ENCODE measurements at regions not wholly inside any gene's neighbourhood (a gene's known extent, or its start where the extent isn't known, plus 50 kb on each side); places are given as distances from the start of the nearest gene placed in this dataset.

DNA sequence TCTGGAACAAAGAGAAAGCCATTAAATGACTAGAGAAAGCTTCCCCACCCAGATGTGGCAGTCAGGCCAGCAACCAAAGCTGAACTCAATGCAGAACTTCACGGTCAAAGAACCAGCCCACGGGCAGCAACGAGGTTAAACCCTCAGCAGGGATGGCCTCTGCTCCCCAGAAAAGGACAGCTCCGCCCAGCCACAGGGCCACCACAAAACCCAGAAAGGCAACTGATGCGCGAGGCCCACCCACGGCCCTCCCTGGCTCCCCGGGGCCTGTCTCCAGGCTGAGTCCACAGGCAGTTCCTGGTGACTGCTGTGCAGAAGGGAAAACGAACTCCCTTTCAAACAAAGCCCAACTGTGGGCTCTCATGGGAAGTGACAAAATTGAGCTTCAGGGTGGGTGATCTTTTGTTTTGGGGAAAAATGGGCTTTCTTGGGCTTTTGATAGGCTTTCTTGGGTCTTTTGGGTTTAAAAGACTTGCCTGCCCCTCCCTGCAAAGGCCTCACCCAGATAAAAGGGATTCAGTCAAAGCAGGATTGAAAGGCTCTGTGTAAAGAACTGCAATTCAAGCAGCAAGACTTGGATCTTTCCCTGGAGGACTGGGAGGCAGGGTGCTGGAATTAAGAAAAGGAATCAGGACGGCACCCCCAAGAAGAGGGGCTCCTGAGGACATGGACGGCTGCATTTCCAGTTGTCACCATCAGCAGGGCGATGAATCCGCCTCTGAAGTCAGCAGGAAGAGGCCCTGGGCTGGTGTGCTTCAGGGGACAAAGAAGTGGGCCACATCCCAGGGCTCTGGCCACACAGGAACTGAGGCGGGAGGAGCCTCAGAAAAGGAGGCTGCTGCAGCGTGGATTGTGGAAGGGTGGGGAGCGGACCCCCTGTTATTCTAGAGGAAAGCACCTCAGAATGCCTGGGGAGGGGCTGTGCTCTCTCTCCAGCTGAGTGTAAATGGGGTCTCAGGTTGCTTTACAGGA is 209.9 kb downstream of the USP6NL start:
- TF ChIP-seq, protein P1, sequence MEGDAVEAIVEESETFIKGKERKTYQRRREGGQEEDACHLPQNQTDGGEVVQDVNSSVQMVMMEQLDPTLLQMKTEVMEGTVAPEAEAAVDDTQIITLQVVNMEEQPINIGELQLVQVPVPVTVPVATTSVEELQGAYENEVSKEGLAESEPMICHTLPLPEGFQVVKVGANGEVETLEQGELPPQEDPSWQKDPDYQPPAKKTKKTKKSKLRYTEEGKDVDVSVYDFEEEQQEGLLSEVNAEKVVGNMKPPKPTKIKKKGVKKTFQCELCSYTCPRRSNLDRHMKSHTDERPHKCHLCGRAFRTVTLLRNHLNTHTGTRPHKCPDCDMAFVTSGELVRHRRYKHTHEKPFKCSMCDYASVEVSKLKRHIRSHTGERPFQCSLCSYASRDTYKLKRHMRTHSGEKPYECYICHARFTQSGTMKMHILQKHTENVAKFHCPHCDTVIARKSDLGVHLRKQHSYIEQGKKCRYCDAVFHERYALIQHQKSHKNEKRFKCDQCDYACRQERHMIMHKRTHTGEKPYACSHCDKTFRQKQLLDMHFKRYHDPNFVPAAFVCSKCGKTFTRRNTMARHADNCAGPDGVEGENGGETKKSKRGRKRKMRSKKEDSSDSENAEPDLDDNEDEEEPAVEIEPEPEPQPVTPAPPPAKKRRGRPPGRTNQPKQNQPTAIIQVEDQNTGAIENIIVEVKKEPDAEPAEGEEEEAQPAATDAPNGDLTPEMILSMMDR (IDR thresholded peaks at IDR 0.05; ENCODE audit: insufficient read depth, low read depth, low read length), result no peak
- TF ChIP-seq EZH2 (IDR thresholded peaks at IDR 0.05; ENCODE audit: insufficient read depth, low read length), result no peak
